ENCODE measurements at regions not wholly inside any gene's neighbourhood (a gene's known extent, or its start where the extent isn't known, plus 50 kb on each side); places are given as distances from the start of the nearest gene placed in this dataset.
A peak's percentile ranks its signal among the peaks of the same experiment; 100 is the strongest.

DNA sequence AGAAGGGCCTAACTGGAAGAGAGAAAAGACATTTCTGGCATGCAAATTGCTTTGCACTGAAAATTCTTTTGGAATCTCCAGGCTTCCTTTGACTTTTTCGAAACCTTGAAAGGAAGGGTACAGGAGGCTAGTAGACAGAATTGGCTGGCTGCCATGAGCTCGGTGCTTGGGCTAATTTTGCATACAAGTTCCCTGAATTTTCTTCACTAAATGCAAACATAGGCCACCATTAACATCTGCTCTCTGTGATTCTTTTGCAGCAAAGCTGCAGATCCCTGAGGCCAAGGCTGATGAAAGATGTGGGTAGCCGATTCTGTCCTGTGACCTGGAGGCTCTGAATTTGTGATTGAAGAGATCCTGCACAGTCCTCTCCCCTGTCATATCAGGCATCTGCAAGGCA lies 247.8 kb upstream of the MCTP2 start:
- H3K4me1 ChIP-seq (ENCODE audit: control insufficient read depth, insufficient read depth, low read length), result no peaks in the 10 kb centered on the region
- H3K9me3 ChIP-seq (ENCODE audit: control insufficient read depth, low read length), result no peaks in the 10 kb centered on the region
- DNase-seq (peak in 1 of 3 donors; percentile 59), ATAC-seq (no peak)
- no peak overlapping the region for H3K27ac ChIP-seq (ENCODE audit: low read length)
- intact Hi-C loops (cut with DNase I), result no loop called here
- no peaks in the 10 kb centered on the region for H3K27me3 ChIP-seq (ENCODE audit: control insufficient read depth, insufficient read depth)
- WGBS, result 38% methylated on average over 3 of the region's 3 CpGs
- H3K4me3 ChIP-seq (ENCODE audit: low read length), result no peak overlapping the region

GRCh38 chr15:93982226-93982727 lies 249.1 kb upstream of the MCTP2 start:
- 57% methylated on average over 6 of the region's 6 CpGs for WGBS
- peak; percentile 40 to 52 for ATAC-seq
- DNase-seq, result peak in 2 of 3 donors; percentile 18 to 69
- no peaks in the 10 kb centered on the region for H3K4me1 ChIP-seq (ENCODE audit: control insufficient read depth, insufficient read depth, low read length)
- no peak overlapping the region for H3K4me3 ChIP-seq (ENCODE audit: low read length)
- intact Hi-C loops (cut with DNase I), result no loop called here
- no peak overlapping the region for H3K27ac ChIP-seq (ENCODE audit: low read length)
- H3K9me3 ChIP-seq (ENCODE audit: control insufficient read depth, low read length), result no peaks in the 10 kb centered on the region
- H3K27me3 ChIP-seq (ENCODE audit: control insufficient read depth, insufficient read depth), result no peaks in the 10 kb centered on the region

DNA sequence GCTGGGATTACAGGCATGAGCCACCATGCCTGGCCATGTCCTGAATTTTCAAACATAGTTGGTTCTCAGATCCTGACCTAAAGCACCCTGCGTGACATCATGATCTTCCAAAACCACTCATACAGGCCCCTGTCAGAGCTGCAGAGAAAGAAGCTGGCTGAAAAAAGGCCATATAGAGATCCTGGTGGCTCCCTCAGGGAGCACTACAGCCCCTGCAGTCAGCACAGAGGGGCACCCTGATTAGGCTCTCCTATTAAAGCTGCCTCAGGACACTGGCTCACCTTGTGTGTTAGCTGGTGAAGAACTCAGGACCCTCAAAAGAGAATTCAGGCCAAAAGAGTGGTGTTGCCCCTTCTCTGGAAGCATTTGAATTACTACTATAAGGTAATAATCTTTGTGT lies 249.7 kb upstream of the MCTP2 start:
- 96% methylated on average over 1 of the region's 1 CpG for WGBS
- intact Hi-C loops (cut with DNase I), result no loop called here
- Histone ChIP-seq H3K27ac (ENCODE audit: low read length) (no peak overlapping the region), H3K27me3 (ENCODE audit: control insufficient read depth, insufficient read depth) (no peaks in the 10 kb centered on the region), H3K4me1 (ENCODE audit: control insufficient read depth, insufficient read depth, low read length) (no peaks in the 10 kb centered on the region), H3K4me3 (ENCODE audit: low read length) (no peak overlapping the region), H3K9me3 (ENCODE audit: control insufficient read depth, low read length) (no peaks in the 10 kb centered on the region)
- DNase-seq, result no peak
- ATAC-seq, result no peak

DNA sequence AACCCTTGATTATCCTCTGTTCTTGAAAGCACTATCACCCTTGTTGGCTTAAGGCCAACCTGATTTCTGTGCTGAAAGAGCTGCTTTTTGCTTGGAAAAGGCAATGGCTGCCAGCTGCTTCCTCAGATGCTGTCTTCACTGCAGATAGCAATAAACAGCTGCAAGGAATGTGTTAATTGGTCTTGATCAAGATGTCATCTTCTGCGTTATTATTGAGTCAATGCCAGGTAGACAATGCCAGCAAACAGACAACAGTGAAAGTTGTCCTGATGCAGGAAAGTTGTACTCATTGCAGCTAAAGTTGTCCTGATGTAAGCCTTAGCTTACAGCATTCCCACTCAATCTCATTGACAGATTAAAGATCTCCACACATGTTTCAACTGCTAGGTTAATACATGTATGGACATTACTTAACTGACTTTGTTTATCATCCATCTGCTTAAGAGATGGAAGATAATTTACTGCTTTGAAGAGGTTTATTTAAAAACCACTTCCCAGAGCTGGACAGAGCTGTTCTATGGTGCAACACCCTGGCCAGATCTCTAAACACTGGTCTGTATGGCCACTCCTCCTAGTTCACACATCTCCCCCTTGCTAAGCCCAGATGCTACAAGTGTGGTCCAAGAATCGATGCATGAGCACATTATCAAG lies 251.0 kb upstream of the MCTP2 start:
- WGBS, result 18% methylated on average over 2 of the region's 2 CpGs
- ATAC-seq, result peak; percentile 72 to 86

DNA sequence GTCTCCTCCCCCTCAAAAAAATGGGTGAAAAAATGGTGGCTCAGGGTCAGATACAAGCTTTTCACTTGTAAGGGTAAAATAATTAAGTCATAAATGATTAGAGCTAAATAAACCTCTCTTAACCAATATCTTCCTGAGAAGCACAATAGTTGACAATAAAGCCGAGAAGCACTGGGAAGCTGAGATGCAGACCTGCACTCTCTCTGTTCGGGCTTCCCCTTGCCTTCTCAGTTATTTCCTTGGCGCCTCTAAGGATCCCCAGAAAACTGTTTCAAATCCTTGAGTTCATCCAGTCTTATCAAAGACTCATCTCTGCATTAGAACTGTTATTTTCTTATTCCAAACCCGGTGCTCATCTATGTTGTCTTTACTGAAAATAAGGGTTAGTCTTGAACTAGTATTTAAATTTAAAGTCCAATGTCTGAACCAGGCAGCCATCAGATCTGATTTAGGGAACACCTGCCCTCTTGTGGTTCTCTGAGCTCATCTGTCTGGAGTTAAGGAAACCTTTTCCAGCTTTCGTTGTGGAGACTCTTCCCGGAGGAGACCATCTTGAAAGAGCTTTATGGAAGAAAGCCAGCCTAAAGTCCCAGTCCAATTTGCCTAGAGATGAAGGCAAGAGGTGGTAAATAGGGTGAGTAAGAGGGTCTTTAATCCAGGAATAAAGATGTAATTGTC lies 256.4 kb upstream of the MCTP2 start:
- DNase-seq, result no peak
- H3K27me3 ChIP-seq (ENCODE audit: control insufficient read depth, insufficient read depth), result no peaks in the 10 kb centered on the region
- H3K9me3 ChIP-seq (ENCODE audit: control insufficient read depth, low read length), result no peaks in the 10 kb centered on the region
- no peak for ATAC-seq
- H3K4me1 ChIP-seq (ENCODE audit: control insufficient read depth, insufficient read depth, low read length), result no peaks in the 10 kb centered on the region
- 44% methylated on average over 6 of the region's 6 CpGs for WGBS
- H3K4me3 ChIP-seq (ENCODE audit: low read length), result no peak overlapping the region
- intact Hi-C loops (cut with DNase I), result loop anchor here in 1 of 4 donors (10.0 kb wide), 1 partner anchor 940 kb away; no protein-coding TSS in a partner anchor
- no peak overlapping the region for H3K27ac ChIP-seq (ENCODE audit: low read length)

More for the DNA sequence above, 251.0 kb upstream of the MCTP2 start:
- peak in 2 of 3 donors; percentile 14 to 64 for DNase-seq
- Histone ChIP-seq H3K27ac (ENCODE audit: low read length) (no peak overlapping the region), H3K9me3 (ENCODE audit: control insufficient read depth, low read length) (no peaks in the 10 kb centered on the region), H3K4me1 (ENCODE audit: control insufficient read depth, insufficient read depth, low read length) (no peaks in the 10 kb centered on the region), H3K4me3 (ENCODE audit: low read length) (no peak overlapping the region), H3K27me3 (ENCODE audit: control insufficient read depth, insufficient read depth) (no peaks in the 10 kb centered on the region)
- intact Hi-C loops (cut with DNase I), result no loop called here

- DNase-seq (no peak), ATAC-seq (no peak)
- 63% methylated on average over 5 of the region's 5 CpGs for WGBS
- H3K4me1 ChIP-seq (ENCODE audit: control insufficient read depth, insufficient read depth, low read length), result no peaks in the 10 kb centered on the region
- H3K27ac ChIP-seq (ENCODE audit: low read length), result no peak overlapping the region
- H3K4me3 ChIP-seq (ENCODE audit: low read length), result no peak overlapping the region
- H3K27me3 ChIP-seq (ENCODE audit: control insufficient read depth, insufficient read depth), result no peaks in the 10 kb centered on the region
- H3K9me3 ChIP-seq (ENCODE audit: control insufficient read depth, low read length), result no peaks in the 10 kb centered on the region
- intact Hi-C loops (cut with DNase I), result loop anchor here in 1 of 4 donors (10.0 kb wide), 1 partner anchor 938 kb away; no protein-coding TSS in a partner anchor
These were observed 258.1 kb upstream of the MCTP2 start for GRCh38 chr15:93973287-93973686.

- 82% methylated on average over 6 of the region's 6 CpGs for WGBS
- ATAC-seq, result no peak
These were observed 262.6 kb upstream of the MCTP2 start for GRCh38 chr15:93968773-93969172.

GRCh38 chr15:93965304-93965908 lies 266.0 kb upstream of the MCTP2 start:
- intact Hi-C loops (cut with DNase I), result no loop called here
- Histone ChIP-seq H3K4me1 (ENCODE audit: control insufficient read depth, insufficient read depth, low read length) (no peaks in the 10 kb centered on the region), H3K9me3 (ENCODE audit: control insufficient read depth, low read length) (no peaks in the 10 kb centered on the region), H3K27ac (ENCODE audit: low read length) (no peak overlapping the region), H3K27me3 (ENCODE audit: control insufficient read depth, insufficient read depth) (no peaks in the 10 kb centered on the region), H3K4me3 (ENCODE audit: low read length) (no peak overlapping the region)
- WGBS, result 70% methylated on average over 6 of the region's 6 CpGs
- DNase-seq (no peak), ATAC-seq (no peak)

More at GRCh38 chr15:93968773-93969172, 262.6 kb upstream of the MCTP2 start:
- H3K27ac ChIP-seq (ENCODE audit: low read length), result no peak overlapping the region
- intact Hi-C loops (cut with DNase I), result no loop called here
- no peak for DNase-seq
- no peaks in the 10 kb centered on the region for H3K27me3 ChIP-seq (ENCODE audit: control insufficient read depth, insufficient read depth)
- H3K9me3 ChIP-seq (ENCODE audit: control insufficient read depth, low read length), result no peaks in the 10 kb centered on the region
- H3K4me3 ChIP-seq (ENCODE audit: low read length), result no peak overlapping the region
- H3K4me1 ChIP-seq (ENCODE audit: control insufficient read depth, insufficient read depth, low read length), result no peaks in the 10 kb centered on the region

DNA sequence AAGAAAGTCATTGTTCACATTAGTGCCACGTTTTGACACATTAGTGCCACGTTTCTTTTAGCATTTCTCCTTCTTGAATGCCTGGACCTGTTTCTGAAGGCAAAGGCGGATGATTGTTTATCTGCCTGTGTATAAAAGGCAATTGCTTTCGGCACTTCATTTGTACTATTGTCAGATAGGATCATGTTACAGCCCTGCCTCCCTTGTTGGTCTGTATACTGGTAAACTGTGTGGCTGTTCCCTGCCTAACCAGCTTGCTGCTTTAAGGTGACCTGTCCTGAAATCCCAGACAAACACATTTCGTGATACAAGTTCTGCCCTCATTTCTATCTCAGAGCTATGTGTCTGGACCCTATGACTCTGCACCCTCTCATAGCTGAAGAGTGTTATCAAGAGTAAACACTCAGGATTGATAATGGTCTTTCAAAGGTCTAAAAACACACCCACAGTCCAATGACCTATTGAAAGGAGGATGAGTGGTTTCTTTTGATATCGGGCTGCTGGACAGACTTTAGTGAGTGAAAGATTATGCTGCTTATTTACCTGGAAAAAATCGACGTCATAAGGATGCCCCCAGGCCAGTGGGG lies 276.3 kb upstream of the MCTP2 start:
- ATAC-seq, result no peak

DNA sequence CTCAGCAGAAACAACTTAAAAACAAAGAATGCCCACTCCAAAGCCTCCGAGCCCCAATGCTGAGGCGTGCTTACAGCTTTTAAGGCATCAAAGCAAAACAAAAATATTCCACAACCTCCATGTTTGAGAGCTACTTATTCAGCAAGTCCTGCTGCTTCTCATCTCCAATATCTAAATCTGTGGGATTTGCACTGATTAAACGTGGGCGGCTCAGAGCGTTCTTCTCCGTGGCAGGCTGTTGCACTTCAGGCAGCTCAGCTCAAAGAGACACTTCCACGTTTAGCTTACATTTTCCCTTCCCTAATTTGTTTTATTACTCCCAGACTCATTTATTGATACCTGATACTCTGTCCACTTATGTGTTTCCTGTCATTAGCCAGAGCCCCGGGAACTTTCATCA lies 282.6 kb upstream of the MCTP2 start:
- no peaks in the 10 kb centered on the region for H3K4me1 ChIP-seq (ENCODE audit: control insufficient read depth, insufficient read depth, low read length)
- no peak for DNase-seq
- intact Hi-C loops (cut with DNase I), result no loop called here
- WGBS, result 45% methylated on average over 8 of the region's 8 CpGs
- ATAC-seq, result no peak
- no peak overlapping the region for H3K4me3 ChIP-seq (ENCODE audit: low read length)
- no peaks in the 10 kb centered on the region for H3K9me3 ChIP-seq (ENCODE audit: control insufficient read depth, low read length)
- H3K27ac ChIP-seq (ENCODE audit: low read length), result no peak overlapping the region
- no peaks in the 10 kb centered on the region for H3K27me3 ChIP-seq (ENCODE audit: control insufficient read depth, insufficient read depth)

More for the DNA sequence above, 276.3 kb upstream of the MCTP2 start:
- H3K27ac ChIP-seq (ENCODE audit: low read length), result no peak overlapping the region
- no peaks in the 10 kb centered on the region for H3K9me3 ChIP-seq (ENCODE audit: control insufficient read depth, low read length)
- 18% methylated on average over 8 of the region's 8 CpGs for WGBS
- H3K27me3 ChIP-seq (ENCODE audit: control insufficient read depth, insufficient read depth), result no peaks in the 10 kb centered on the region
- DNase-seq, result no peak
- intact Hi-C loops (cut with DNase I), result no loop called here
- no peak overlapping the region for H3K4me3 ChIP-seq (ENCODE audit: low read length)
- H3K4me1 ChIP-seq (ENCODE audit: control insufficient read depth, insufficient read depth, low read length), result no peaks in the 10 kb centered on the region

- H3K27me3 ChIP-seq (ENCODE audit: control insufficient read depth, insufficient read depth), result no peaks in the 10 kb centered on the region
- H3K27ac ChIP-seq (ENCODE audit: low read length), result no peak overlapping the region
- H3K4me1 ChIP-seq (ENCODE audit: control insufficient read depth, insufficient read depth, low read length), result no peaks in the 10 kb centered on the region
- H3K9me3 ChIP-seq (ENCODE audit: control insufficient read depth, low read length), result no peaks in the 10 kb centered on the region
- no peak for ATAC-seq
- DNase-seq, result no peak
- H3K4me3 ChIP-seq (ENCODE audit: low read length), result no peak overlapping the region
- 29% methylated on average over 4 of the region's 4 CpGs for WGBS
- intact Hi-C loops (cut with DNase I), result no loop called here
These were observed 287.8 kb upstream of the MCTP2 start for GRCh38 chr15:93943586-93943985.
